Hippocampal formation (tissue), 2 donors: ENCODE measurements at regions not wholly inside any gene's neighbourhood (a gene's known extent, or its start where the extent isn't known, plus 50 kb on each side); places are given as distances from the start of the nearest gene placed in this dataset.
"Not testable (repeated sequence)": the region's sequence is repeated elsewhere in the genome, so short reads cannot be mapped to it uniquely, and the experiment has no call there.

Experiments used
- DNase-seq, 2 donors: peaks; one replicate each; lab custom pipeline; 2025; lab: John Stamatoyannopoulos, UW

- DNase-seq: no peak
Observed at GRCh38 chr14:53742233-53742620, 214.4 kb downstream of the BMP4 start.

- no peak for DNase-seq
Observed at GRCh38 chr14:53741479-53742232, 215.0 kb downstream of the BMP4 start.

- DNase-seq: no peak
Observed at GRCh38 chr14:53740570-53740969, 216.1 kb downstream of the BMP4 start.

- no peak for DNase-seq
Observed at GRCh38 chr14:53735916-53736315, 220.7 kb downstream of the BMP4 start.

GRCh38 chr14:53723221-53723620 is 233.4 kb downstream of the BMP4 start:
- DNase-seq: no peak

GRCh38 chr14:53719536-53719935 is 237.1 kb downstream of the BMP4 start:
- DNase-seq: no peak

GRCh38 chr14:53716578-53716977 is 240.0 kb downstream of the BMP4 start:
- no peak for DNase-seq

- no peak for DNase-seq
Observed at GRCh38 chr14:53715193-53715721, 241.4 kb downstream of the BMP4 start.

GRCh38 chr14:53714495-53715192 is 242.0 kb downstream of the BMP4 start:
- no peak for DNase-seq

- not testable (repeated sequence) for DNase-seq
Observed at GRCh38 chr14:53712901-53713300, 243.7 kb downstream of the BMP4 start.

- no peak for DNase-seq
Observed at GRCh38 chr14:53711205-53711604, 245.4 kb downstream of the BMP4 start.

- no peak for DNase-seq
Observed at GRCh38 chr14:53710615-53711014, 246.0 kb downstream of the BMP4 start.

GRCh38 chr14:53709381-53709780 is 247.2 kb downstream of the BMP4 start:
- no peak for DNase-seq

GRCh38 chr14:53703457-53703856 is 253.2 kb downstream of the BMP4 start:
- no peak for DNase-seq

GRCh38 chr14:53701108-53701875 is 255.3 kb downstream of the BMP4 start:
- no peak for DNase-seq

GRCh38 chr14:53696217-53696965 is 260.2 kb downstream of the BMP4 start:
- DNase-seq: no peak

GRCh38 chr14:53695692-53696214 is 260.9 kb downstream of the BMP4 start:
- DNase-seq: no peak

GRCh38 chr14:53692885-53693284 is 263.7 kb downstream of the BMP4 start:
- no peak for DNase-seq

GRCh38 chr14:53692451-53692850 is 264.2 kb downstream of the BMP4 start:
- DNase-seq: no peak

GRCh38 chr14:53683229-53683628 is 273.4 kb downstream of the BMP4 start:
- no peak for DNase-seq

- DNase-seq: no peak
Observed at GRCh38 chr14:53672526-53672925, 284.1 kb downstream of the BMP4 start.

- no peak for DNase-seq
Observed at GRCh38 chr14:53670701-53671100, 285.9 kb downstream of the BMP4 start.
